ENCODE measurements at regions not wholly inside any gene's neighbourhood (a gene's known extent, or its start where the extent isn't known, plus 50 kb on each side); places are given as distances from the start of the nearest gene placed in this dataset.

- DNase-seq = peak in 1 of 2 experiments; percentile 5
Observed at GRCh38 chr3:99294092-99294491, 344.3 kb upstream of the COL8A1 start.

DNA sequence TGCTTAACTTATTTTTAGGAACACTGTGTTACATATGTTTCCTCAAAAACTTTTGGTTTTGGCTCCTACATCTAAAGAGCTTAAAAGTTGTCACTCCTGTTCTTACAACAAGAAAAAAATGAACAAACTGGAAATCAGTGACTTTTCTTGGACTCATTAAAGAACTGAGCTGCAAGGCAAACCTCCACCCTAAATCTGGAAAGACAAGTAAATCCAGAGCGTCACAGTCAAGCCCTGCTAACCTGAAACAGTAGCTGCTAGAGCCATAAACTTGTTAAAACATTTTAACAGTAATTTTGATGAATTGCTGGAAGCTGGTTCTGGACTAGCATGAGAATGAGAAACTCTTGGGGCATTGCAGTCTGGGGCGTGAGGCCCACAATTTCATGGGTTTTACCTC lies 350.5 kb upstream of the COL8A1 start:
- DNase-seq = no peak

GRCh38 chr3:99286266-99286845 lies 352.0 kb upstream of the COL8A1 start:
- DNase-seq = no peak

DNA sequence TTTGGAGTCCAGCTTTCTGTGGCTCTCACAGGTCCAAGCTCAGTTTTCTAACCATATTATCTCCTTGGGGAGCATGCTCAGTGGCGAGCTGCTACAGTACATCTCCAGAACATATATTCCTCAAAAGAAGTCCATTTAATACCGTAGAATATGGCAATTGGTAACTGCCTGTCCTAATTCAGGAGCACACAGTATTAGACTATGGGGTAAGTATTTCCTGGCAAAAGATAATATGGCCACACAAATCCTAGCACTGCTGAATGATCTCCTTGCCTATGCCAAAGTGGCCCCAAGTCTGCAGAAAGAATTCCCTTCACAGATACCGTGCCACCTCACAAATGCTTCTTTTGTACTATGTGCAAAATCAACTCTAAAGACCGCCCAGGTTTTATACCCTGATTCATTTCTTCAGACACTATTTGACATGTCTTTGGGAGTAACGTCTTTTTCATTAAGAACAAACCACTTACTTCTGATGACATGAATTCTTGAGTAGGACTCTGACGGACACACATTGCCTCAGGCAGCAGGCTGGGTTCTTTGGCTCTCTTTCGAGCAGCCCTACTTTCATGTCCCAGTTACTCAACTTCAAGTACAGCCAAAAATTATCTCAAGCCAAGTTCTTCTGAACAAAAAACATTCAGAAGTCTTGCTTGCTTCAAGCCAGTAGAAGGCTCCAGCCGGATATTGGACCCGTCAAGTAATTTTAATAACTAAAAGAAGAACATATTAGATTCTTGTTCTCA lies 368.3 kb upstream of the DCBLD2 start:
- no peak for DNase-seq

DNA sequence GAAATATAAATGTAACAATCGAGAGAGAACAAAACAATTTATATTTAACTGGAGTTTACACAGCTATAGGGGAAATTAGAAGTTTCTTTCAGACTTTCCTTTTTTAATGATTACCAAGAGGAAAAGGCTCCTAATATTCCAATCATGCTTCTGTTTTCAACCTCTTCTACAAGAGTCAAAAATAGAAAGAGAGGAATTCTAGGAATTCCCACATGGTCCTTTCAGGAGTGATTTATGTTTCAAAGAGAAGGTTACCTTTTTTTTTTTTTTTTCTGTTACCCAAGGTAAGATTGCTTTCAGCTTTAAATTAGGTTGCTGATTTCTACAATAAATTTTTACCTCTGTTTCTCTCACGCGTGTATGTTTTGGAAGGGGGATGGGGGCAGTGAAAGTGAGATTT lies 355.3 kb upstream of the DCBLD2 start:
- no peak for DNase-seq

DNA sequence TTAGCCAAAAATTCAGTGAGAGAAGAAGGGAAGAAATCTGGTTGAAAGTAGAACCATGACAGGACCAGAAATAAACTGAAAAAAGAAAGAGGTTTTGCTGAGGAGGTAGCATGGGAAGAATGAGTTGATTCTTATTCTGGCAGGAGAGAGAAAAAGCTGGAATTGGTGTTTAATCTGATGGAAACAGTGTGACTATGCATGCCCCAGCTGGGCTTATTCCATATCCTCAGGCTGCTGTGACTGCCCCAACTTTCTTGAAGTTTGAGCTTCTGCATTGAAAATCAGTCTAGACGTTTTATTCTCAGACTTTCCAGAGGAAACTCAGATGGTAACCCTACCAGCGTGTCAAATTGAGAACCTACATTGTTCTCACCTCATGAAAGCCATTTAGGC lies 352.5 kb upstream of the DCBLD2 start:
- no peak for DNase-seq

GRCh38 chr3:99250821-99251355 lies 349.4 kb upstream of the DCBLD2 start:
- peak in 1 of 2 experiments; percentile 2 for DNase-seq

GRCh38 chr3:99250272-99250671 lies 348.8 kb upstream of the DCBLD2 start:
- peak; percentile 15 to 17 for DNase-seq

GRCh38 chr3:99249627-99250026 lies 348.1 kb upstream of the DCBLD2 start:
- DNase-seq = no peak

DNA sequence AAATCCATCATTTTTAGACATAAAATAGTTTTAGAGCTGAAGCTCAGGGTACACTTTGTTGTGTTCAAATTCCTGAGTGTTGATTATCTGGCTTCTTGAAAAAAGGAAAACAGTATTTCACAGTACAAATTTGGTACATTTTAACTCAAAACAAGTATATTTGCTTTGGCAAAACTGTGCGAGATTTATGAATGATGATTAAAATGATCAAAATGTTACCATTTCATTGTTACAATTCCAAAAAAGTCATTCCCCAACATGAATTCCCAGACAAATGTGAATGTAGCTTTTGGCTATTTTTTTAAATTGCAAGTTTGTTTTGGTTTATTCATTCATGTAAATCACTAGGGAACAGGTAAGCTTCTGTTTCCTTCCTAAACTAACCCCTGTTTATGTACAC lies 347.4 kb upstream of the DCBLD2 start:
- no peak for DNase-seq

DNA sequence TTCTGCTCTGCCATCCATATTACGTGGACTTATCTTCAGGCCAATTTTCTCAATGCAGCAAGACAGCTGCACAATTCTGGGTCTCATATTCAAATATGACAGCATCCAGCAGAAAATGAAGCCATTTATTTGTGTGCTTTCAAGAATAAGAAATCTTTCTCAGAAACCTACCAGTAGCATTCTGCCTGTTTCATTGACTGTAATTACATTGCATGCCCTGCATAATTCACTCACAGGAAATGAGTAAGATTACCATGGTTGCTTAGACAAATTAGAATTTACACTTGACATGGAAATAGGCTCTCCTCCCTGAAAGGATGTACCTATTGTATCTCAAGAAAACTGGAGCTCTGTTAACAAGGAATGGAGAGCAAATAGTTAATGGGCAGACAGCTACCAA lies 346.6 kb upstream of the DCBLD2 start:
- DNase-seq = no peak

- DNase-seq = no peak
Observed at GRCh38 chr3:99246010-99246654, 344.6 kb upstream of the DCBLD2 start.

GRCh38 chr3:99242271-99242670 lies 340.8 kb upstream of the DCBLD2 start:
- DNase-seq = no peak

DNA sequence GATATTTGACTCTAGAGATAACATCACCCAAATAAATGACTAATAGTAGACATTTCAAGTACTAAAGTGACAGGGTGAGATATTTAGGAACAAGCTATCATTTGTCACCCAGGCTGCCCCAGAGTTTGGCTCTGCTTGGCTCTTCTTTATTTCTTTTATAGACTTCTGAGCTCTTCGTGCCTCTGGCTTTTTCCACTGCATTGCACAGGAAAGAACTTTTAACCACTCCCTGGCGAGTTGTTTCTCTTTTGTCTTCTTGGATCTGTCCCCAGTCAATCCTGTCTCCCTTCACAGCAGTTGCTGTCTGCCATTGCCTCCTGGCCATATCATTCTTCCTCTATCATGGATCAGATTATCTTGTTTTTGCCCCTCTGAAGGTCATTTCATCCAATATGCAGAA lies 339.2 kb upstream of the DCBLD2 start:
- no peak for DNase-seq

DNA sequence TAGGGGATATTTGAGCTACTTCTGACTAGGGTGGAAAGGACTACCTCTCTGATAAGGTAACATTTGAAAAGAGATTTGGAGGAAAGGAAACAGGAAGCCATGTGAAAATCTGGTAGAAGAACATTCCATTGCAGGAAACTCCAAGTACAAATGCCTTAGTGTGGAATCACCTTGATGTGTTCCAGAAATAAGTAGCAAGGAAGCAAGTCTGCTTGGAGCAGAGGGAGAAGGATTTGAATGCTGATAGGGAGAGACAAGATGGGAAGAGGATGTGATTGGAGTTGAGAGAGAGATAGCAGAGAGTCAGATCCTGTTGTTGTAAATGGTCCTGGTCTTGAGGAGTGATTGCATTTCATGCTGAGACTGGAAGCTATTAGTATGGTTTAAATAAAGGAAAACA lies 335.1 kb upstream of the DCBLD2 start:
- no peak for DNase-seq

- no peak for DNase-seq
Observed at GRCh38 chr3:99232696-99233095, 331.2 kb upstream of the DCBLD2 start.

DNA sequence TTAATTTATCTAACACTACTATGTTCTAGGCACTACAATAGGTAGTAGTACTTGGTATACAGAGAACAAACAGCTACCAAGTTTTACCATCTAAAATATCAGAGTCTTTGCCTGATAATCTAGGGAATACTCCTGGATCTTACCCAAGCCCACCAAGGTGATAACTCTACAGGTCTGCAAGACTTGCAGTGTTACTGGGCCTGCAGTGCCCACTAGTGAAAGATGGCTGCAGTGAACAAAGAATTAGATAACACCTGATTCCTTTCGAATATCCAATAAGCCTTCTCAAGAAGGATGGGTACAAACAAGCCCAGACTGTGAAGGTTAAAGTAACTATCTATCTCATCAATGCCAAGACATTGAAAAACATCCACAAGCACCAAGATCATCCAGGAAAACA lies 317.0 kb upstream of the DCBLD2 start:
- no peak for DNase-seq

DNA sequence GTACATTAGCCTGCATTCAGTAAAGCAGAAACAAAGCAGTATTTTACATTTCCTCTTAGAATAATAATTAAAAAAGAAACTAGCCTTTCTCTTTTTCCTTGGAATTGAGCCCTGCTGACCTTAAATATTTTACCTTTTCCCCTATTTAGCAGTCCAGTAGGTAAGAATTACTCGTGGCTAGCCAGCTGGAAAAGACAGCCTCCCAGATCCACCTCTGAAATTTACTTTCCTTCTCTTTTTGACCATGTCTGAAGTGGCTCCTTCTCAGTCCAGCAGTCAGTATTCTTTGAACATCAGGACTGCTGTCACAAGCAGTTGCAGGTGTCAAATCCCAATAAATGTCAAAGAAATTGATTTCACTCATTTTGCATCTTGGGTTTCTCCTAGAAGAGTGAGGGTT lies 311.5 kb upstream of the DCBLD2 start:
- no peak for DNase-seq

DNA sequence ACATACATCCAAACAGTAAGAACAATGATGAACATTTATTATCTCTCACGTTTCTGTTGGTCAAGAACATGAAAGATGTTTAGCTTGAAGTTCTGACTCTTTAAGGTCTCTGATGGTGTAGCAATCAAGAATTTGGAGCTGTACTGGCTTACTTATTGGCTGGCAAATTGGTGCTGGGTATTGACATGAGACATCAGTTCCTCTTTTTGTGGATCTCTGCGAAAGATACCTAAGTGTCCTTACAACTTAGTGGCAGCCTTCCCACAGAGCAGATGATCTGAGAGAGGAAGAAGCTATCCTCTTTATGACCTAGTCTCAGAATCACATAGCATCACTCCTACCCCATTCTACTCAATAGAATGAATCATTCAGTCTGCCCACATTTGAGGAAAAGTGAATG lies 309.8 kb upstream of the DCBLD2 start:
- DNase-seq = no peak

- no peak for DNase-seq
Observed at GRCh38 chr3:99199021-99199420, 297.5 kb upstream of the DCBLD2 start.

GRCh38 chr3:99191186-99191585 lies 289.7 kb upstream of the DCBLD2 start:
- no peak for DNase-seq

- no peak for DNase-seq
Observed at GRCh38 chr3:99188936-99189335, 287.4 kb upstream of the DCBLD2 start.

GRCh38 chr3:99186016-99186415 lies 284.5 kb upstream of the DCBLD2 start:
- no peak for DNase-seq

Data from NCI-H187 (cell line).